ENCODE measurements at regions not wholly inside any gene's neighbourhood (a gene's known extent, or its start where the extent isn't known, plus 50 kb on each side); places are given as distances from the start of the nearest gene placed in this dataset.

DNA sequence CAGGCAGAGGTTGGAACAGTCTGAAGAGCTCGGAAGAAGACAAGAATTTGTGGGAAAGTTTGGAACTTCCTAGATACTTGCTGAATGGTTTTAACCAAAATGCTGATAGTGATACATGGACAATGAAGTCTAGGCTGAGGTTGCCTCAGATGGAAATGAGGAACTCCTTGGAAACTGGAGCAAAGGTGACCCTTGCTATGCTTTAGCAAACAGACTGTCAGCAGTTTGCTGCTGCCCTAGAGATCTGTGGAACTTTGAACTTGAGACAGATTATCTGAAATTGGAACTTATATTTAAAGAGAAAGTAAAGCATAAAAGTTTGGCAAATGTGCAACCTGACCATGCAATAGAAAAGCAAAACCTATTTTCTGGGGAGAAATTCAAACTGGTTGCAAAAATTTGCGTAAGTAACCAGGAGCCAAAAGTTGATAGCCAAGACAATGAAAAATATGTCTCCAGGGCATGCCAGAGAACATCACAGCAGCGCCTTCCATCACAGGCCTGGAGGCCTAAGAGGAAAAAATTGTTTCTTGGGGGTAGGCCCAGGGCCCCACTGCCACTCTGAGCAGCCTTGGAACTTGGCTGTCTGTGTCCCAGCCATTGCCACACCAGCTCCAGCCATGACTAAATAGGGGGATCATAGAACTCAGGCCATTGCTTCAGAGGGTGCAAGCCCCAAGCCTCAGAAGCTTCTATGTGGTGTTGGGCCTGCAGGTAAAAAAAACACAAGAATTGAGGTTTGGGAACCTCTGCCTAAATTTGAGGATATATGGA lies 675.3 kb downstream of the LTN1 start:
- TF ChIP-seq, protein P1, sequence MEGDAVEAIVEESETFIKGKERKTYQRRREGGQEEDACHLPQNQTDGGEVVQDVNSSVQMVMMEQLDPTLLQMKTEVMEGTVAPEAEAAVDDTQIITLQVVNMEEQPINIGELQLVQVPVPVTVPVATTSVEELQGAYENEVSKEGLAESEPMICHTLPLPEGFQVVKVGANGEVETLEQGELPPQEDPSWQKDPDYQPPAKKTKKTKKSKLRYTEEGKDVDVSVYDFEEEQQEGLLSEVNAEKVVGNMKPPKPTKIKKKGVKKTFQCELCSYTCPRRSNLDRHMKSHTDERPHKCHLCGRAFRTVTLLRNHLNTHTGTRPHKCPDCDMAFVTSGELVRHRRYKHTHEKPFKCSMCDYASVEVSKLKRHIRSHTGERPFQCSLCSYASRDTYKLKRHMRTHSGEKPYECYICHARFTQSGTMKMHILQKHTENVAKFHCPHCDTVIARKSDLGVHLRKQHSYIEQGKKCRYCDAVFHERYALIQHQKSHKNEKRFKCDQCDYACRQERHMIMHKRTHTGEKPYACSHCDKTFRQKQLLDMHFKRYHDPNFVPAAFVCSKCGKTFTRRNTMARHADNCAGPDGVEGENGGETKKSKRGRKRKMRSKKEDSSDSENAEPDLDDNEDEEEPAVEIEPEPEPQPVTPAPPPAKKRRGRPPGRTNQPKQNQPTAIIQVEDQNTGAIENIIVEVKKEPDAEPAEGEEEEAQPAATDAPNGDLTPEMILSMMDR (conservative IDR thresholded peaks at IDR 0.05 in 1 of 2, IDR thresholded peaks at IDR 0.05 in 1 of 2; ENCODE audit: extremely low read depth in 1 of 2, insufficient read depth in 1 of 2, low read depth in 1 of 2, low read length in 2 of 2): no peak
- TF ChIP-seq EZH2 (IDR thresholded peaks at IDR 0.05; ENCODE audit: borderline replicate concordance, low read length): no peak
